Activated CD8-positive, alpha-beta T cell treated with anti-CD3 and anti-CD28 coated beads for 36 hours (primary cell): ENCODE measurements at regions not wholly inside any gene's neighbourhood (a gene's known extent, or its start where the extent isn't known, plus 50 kb on each side); places are given as distances from the start of the nearest gene placed in this dataset.

Experiments
- ATAC-seq: fragments of 200-7000 bp; cut with Tn5 transposase; one replicate; pipeline ENCODE4 v1.10.0; 2021; ENCODE audit warnings: mild to moderate bottlenecking, moderate library complexity
- CTCF ChIA-PET: fragments of 350-600 bp; sonication (Branson Sonifier 250); formaldehyde crosslinking; loops from one replicate; lab custom pipeline; 2021; ENCODE audit warnings: antibody characterized with exemption; lab: Charles Lee
- POLR2A ChIA-PET: fragments of 350-600 bp; sonication (Branson Sonifier 250); formaldehyde crosslinking; loops from one replicate; lab custom pipeline; 2021; ENCODE audit warnings: antibody characterized with exemption; lab: Charles Lee
- DNase-seq: peaks from one replicate; pipeline ENCODE4 v3.0.0-alpha.2; 2020
- H3K27ac Mint-ChIP-seq: one replicate; pipeline ENCODE4 v1.8.0; 2021; ENCODE audit warnings: mild to moderate bottlenecking, mixed read lengths
- H3K27me3 Mint-ChIP-seq: one replicate; pipeline ENCODE4 v1.8.0; 2021; ENCODE audit warnings: mixed read lengths
- H3K36me3 Mint-ChIP-seq: one replicate; pipeline ENCODE4 v1.8.0; 2021; ENCODE audit warnings: low read depth, mixed read lengths
- H3K4me1 Mint-ChIP-seq: one replicate; pipeline ENCODE4 v1.8.0; 2021; ENCODE audit warnings: low read depth, mixed read lengths
- H3K4me3 Mint-ChIP-seq: one replicate; pipeline ENCODE4 v1.8.0; 2021; ENCODE audit warnings: mild to moderate bottlenecking, moderate library complexity, mixed read lengths
- H3K9me3 Mint-ChIP-seq: one replicate; pipeline ENCODE4 v1.8.0; 2021; ENCODE audit warnings: mixed read lengths
- CTCF ChIP-seq: fragments of 200-600 bp; IDR thresholded peaks from one replicate; pipeline ENCODE4 v1.8.0; 2022; ENCODE audit warnings: antibody characterized with exemption, mild to moderate bottlenecking
- intact Hi-C: fragments of 100-400 bp; cut with micrococcal nuclease; formaldehyde crosslinking; loops from one replicate; pipeline ENCODE4 v1.10.0; 2022

DNA sequence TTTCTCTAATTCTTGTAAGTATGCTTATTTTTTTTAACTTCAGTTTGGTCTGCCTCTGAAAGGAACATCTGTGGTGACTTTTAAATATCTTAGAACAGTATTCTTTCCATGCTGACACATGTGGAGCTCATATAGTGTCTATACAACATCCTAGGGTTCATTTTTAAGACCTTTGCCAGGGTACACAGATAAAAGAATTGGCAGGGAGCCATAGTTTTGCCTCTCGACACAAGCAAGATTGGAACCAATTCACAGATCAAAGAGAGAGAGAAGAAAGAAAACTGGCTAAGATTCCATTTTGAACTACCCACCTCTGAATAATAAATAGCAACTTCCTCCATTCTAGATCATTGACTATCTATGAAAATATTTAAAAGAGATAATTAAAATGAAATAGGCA lies 142.7 kb upstream of the ST6GAL2 start:
- intact Hi-C loops: no loop called here
- Mint-ChIP-seq H3K27ac (no peak overlapping the region), H3K9me3 (no peaks in the 10 kb centered on the region), H3K4me1 (no peaks in the 10 kb centered on the region), H3K4me3 (no peak overlapping the region), H3K36me3 (no peaks in the 10 kb centered on the region), H3K27me3 (no peaks in the 10 kb centered on the region)
- TF ChIP-seq CTCF: no peak
- ATAC-seq (no peak), DNase-seq (no peak)
- ChIA-PET POLR2A (no interaction called here), CTCF (no interaction called here)

DNA sequence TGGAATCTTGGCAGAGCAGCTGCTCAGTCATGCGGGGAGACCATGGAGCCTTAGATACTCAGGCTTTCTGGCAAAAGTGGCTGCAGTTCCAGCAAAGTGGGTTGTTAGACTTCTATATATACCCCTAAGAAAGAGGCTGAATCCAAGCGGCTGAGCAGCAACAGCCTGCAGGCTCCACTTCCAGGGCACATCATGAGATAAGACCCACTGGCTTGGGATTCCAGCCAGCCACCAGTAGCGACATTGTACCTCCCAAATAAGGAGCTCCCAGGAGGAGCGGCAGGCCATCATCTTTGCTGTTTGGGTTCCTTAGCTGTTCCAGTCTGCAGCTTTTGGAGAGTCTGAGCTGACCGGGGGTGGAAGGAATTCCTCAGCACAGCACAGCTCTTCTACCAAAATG lies 150.3 kb upstream of the ST6GAL2 start:
- Mint-ChIP-seq H3K36me3 (no peaks in the 10 kb centered on the region), H3K27ac (no peak overlapping the region), H3K4me1 (no peaks in the 10 kb centered on the region), H3K4me3 (no peak overlapping the region), H3K27me3 (no peaks in the 10 kb centered on the region), H3K9me3 (peaks cover 3% of the 10 kb centered on the region)
- ChIA-PET CTCF (interaction anchor here (0.7 kb wide), 1 partner anchor 1323 kb away, joined by 3 read pairs; no protein-coding TSS in a partner anchor), POLR2A (no interaction called here)
- TF ChIP-seq CTCF: no peak
- intact Hi-C loops: no loop called here
- ATAC-seq: no peak
- no peak for DNase-seq

- H3K36me3 Mint-ChIP-seq: no peaks in the 10 kb centered on the region
- H3K27me3 Mint-ChIP-seq: no peaks in the 10 kb centered on the region
- DNase-seq (no peak), ATAC-seq (no peak)
- H3K9me3 Mint-ChIP-seq: no peaks in the 10 kb centered on the region
- intact Hi-C loops: no loop called here
- no peak overlapping the region for H3K4me3 Mint-ChIP-seq
- no peak for TF ChIP-seq CTCF
- no peaks in the 10 kb centered on the region for H3K4me1 Mint-ChIP-seq
- ChIA-PET POLR2A (no interaction called here), CTCF (no interaction called here)
- H3K27ac Mint-ChIP-seq: no peak overlapping the region
Observed at GRCh38 chr2:107062173-107062572, 176.2 kb upstream of the ST6GAL2 start.

DNA sequence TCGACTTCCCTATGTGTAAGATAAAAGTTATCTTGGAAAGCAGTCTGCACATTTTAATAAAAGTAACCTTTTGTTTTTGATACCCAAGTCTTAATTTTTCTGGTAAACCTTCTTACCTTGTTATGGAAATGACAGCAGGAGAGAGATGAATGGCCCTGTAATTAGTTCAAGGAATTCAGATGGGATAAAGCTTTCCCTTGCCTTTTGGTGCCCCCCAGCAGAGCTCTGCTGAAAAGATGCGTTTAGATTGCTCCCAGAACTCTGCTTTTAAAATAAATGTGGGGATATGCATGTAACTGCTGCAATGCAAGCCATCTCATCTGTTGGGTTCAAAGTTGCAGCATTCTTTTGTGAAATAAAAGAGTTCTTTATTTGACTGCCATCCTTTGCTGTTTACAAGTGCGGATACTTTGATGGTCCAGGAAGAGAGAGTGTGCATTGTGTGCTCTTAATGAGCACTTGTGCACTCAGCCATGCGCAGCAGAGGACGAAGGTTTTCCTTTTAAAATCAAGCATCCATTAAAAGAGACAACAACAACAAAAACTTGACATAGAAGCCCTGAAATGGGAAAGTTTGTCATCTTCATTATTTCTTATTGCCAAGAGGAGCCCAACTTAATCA lies 176.7 kb upstream of the ST6GAL2 start:
- DNase-seq (no peak), ATAC-seq (no peak)
- Mint-ChIP-seq H3K27me3 (no peaks in the 10 kb centered on the region), H3K4me3 (no peak overlapping the region), H3K9me3 (no peaks in the 10 kb centered on the region), H3K27ac (no peak overlapping the region), H3K36me3 (no peaks in the 10 kb centered on the region), H3K4me1 (no peaks in the 10 kb centered on the region)
- intact Hi-C loops: no loop called here
- TF ChIP-seq CTCF: no peak
- ChIA-PET POLR2A (no interaction called here), CTCF (no interaction called here)

- POLR2A ChIA-PET: no interaction called here
- H3K36me3 Mint-ChIP-seq: no peaks in the 10 kb centered on the region
- no peaks in the 10 kb centered on the region for H3K27me3 Mint-ChIP-seq
Observed at GRCh38 chr2:107063228-107063627, 177.3 kb upstream of the ST6GAL2 start.

More at GRCh38 chr2:107063228-107063627, 177.3 kb upstream of the ST6GAL2 start:
- CTCF ChIA-PET: no interaction called here
- no peak for DNase-seq
- no peak overlapping the region for H3K4me3 Mint-ChIP-seq
- intact Hi-C loops: no loop called here
- TF ChIP-seq CTCF: no peak
- H3K4me1 Mint-ChIP-seq: no peaks in the 10 kb centered on the region
- ATAC-seq: no peak
- H3K9me3 Mint-ChIP-seq: no peaks in the 10 kb centered on the region
- no peak overlapping the region for H3K27ac Mint-ChIP-seq
